ENCODE measurements at regions not wholly inside any gene's neighbourhood (a gene's known extent, or its start where the extent isn't known, plus 50 kb on each side); places are given as distances from the start of the nearest gene placed in this dataset.
"Not testable (repeated sequence)": the region's sequence is repeated elsewhere in the genome, so short reads cannot be mapped to it uniquely, and the experiment has no call there.

- H3K9me3 Mint-ChIP-seq, result peaks cover 37% of the 10 kb centered on the region
These were observed 843.0 kb upstream of the ATXN8OS start for GRCh38 chr13:69264362-69265334.

DNA sequence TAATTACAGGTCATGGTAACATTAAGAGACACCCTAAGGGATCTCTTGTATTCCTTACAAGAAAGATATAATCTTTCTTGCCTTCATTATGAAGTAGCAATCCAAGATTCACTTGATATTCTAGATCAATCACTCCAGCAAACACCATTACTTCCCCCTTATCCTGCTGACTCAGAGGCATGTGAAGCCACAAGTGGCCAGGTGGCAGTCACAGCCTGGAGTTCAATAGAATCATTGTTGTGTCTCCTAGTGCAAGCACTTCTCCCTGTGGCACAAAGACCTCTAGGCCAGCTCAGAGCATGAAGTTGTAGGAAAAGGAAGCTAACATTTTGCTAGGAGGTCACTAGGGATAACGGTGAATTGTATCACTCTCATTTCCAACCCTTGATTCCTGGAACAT, 864.3 kb upstream of the ATXN8OS start:
- no peaks in the 10 kb centered on the region for H3K27me3 Mint-ChIP-seq (ENCODE audit: insufficient read depth)
- H3K27ac Mint-ChIP-seq, result no peak overlapping the region
- no peaks in the 10 kb centered on the region for H3K36me3 Mint-ChIP-seq (ENCODE audit: low read depth)
- no peaks in the 10 kb centered on the region for H3K4me1 Mint-ChIP-seq (ENCODE audit: low read depth)
- no peak for TF ChIP-seq CTCF (IDR thresholded peaks at IDR 0.05)
- H3K4me3 Mint-ChIP-seq, result no peak overlapping the region
- H3K9me3 Mint-ChIP-seq, result peaks cover 19% of the 10 kb centered on the region
- DNase-seq, result no peak

More at GRCh38 chr13:69264362-69265334, 843.0 kb upstream of the ATXN8OS start:
- Mint-ChIP-seq H3K36me3 (ENCODE audit: low read depth) (no peaks in the 10 kb centered on the region), H3K4me1 (ENCODE audit: low read depth) (no peaks in the 10 kb centered on the region), H3K4me3 (no peak overlapping the region), H3K27ac (no peak overlapping the region), H3K27me3 (ENCODE audit: insufficient read depth) (no peaks in the 10 kb centered on the region)
- DNase-seq, result no peak
- no peak for TF ChIP-seq CTCF (IDR thresholded peaks at IDR 0.05)

- H3K27me3 Mint-ChIP-seq (ENCODE audit: insufficient read depth), result peaks cover 2% of the 10 kb centered on the region
- TF ChIP-seq CTCF (IDR thresholded peaks at IDR 0.05), result no peak
- H3K4me3 Mint-ChIP-seq, result no peak overlapping the region
- H3K27ac Mint-ChIP-seq, result no peak overlapping the region
- H3K36me3 Mint-ChIP-seq (ENCODE audit: low read depth), result peaks cover 4% of the 10 kb centered on the region; the same call in 1 of the 2 replicates
- DNase-seq, result no peak
- H3K9me3 Mint-ChIP-seq, result peaks cover 54% of the 10 kb centered on the region
- no peaks in the 10 kb centered on the region for H3K4me1 Mint-ChIP-seq (ENCODE audit: low read depth)
These were observed 873.5 kb upstream of the ATXN8OS start for GRCh38 chr13:69234171-69234570.

DNA sequence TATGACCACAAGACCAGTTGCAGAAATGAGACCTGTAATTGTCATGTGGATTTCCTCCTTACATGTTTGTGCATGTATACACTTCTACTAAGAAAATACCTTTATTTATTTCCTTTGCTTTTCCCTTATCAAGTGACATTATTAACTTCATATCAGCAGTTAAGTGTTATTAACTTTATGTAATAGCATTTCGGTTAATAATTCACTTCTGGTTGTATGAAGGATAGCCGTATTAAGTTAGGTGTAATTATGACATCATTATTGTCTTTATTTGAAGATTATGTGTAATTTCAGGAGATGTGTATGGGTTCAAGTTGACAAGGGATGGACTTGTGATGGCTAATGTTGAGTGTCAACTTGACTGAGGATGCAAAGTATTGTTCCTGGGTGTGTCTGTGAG, 881.2 kb upstream of the ATXN8OS start:
- no peak for DNase-seq
- TF ChIP-seq CTCF (IDR thresholded peaks at IDR 0.05), result no peak
- Mint-ChIP-seq H3K4me1 (ENCODE audit: low read depth) (no peaks in the 10 kb centered on the region), H3K9me3 (peaks cover 63% of the 10 kb centered on the region), H3K27ac (no peak overlapping the region), H3K4me3 (no peak overlapping the region), H3K36me3 (ENCODE audit: low read depth) (peaks cover 4% of the 10 kb centered on the region; the same call in 1 of the 2 replicates), H3K27me3 (ENCODE audit: insufficient read depth) (no peaks in the 10 kb centered on the region; the same call in 1 of the 2 replicates)

DNA sequence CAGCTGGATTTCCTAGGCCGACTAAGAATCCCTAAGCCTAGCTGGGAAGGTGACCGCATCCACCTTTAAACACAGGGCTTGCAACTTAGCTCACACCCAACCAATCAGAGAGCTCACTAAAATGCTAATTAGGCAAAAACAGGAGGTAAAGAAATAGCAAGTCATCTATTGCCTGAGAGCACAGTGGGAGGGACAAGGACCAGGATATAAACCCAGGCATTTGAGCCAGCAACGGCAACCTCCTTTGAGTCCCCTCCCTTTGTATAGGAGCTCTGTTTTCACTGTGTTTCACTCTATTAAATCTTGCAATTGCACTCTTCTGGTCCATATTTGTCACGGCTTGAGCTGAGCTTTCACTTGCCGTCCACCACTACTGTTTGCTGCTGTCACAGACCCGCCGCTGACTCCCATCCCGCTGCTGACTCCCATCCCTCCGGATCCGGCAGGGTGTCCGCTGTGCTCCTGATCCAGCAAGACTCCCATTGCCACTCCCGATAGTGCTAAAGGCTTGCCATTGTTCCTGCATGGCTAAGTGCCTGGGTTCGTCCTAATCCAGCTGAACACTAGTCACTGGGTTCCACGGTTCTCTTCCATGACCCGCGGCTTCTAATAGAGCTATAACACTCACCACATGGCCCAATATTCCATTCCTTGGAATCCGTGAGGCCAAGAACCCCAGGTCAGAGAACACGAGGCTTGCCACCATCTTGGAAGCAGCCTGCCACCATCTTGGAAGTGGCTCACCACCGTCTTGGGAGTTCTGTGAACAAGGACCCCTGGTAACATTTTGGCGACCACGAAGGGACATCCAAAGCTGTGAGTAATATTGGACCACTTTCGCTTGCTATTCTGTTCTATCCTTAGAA, 885.8 kb upstream of the ATXN8OS start:
- not testable (repeated sequence) for H3K27me3 Mint-ChIP-seq (ENCODE audit: insufficient read depth); H3K27ac Mint-ChIP-seq; H3K4me3 Mint-ChIP-seq; H3K36me3 Mint-ChIP-seq (ENCODE audit: low read depth); H3K4me1 Mint-ChIP-seq (ENCODE audit: low read depth); DNase-seq
- peaks cover 35% of the 10 kb centered on the region for H3K9me3 Mint-ChIP-seq
